ENCODE measurements at regions not wholly inside any gene's neighbourhood (a gene's known extent, or its start where the extent isn't known, plus 50 kb on each side); places are given as distances from the start of the nearest gene placed in this dataset.

GRCh38 chr7:124322561-124322960 lies 289.7 kb upstream of the TMEM229A start:
- TF ChIP-seq CTCF (IDR thresholded peaks at IDR 0.05; ENCODE audit: insufficient read depth, low read length, poor library complexity, severe bottlenecking) (no peak), EZH2phosphoT487 (conservative IDR thresholded peaks at IDR 0.05; ENCODE audit: low read length) (no peak)

Measured in SU-DHL-6 (cell line).